Fibroblast of pulmonary artery (primary cell): ENCODE measurements at regions not wholly inside any gene's neighbourhood (a gene's known extent, or its start where the extent isn't known, plus 50 kb on each side); places are given as distances from the start of the nearest gene placed in this dataset.
"Not testable (repeated sequence)": the region's sequence is repeated elsewhere in the genome, so short reads cannot be mapped to it uniquely, and the experiment has no call there.

Experiments used
- DNase-seq: peaks from one replicate; pipeline ENCODE4 v3.0.0-alpha.2; 2010; ENCODE audit warnings: low read depth
- H3K4me3 ChIP-seq: replicated peaks from 2 replicates; pipeline ENCODE4 v1.5.1; 2011; ENCODE audit warnings: low read depth, mild to moderate bottlenecking, control low read depth, low read length, moderate library complexity
- CTCF ChIP-seq: IDR thresholded peaks from 2 replicates; pipeline ENCODE4 v1.5.1; 2011; ENCODE audit warnings: mild to moderate bottlenecking, control low read depth, low read length, inconsistent platforms; ENCODE audit errors: missing control alignments

DNA sequence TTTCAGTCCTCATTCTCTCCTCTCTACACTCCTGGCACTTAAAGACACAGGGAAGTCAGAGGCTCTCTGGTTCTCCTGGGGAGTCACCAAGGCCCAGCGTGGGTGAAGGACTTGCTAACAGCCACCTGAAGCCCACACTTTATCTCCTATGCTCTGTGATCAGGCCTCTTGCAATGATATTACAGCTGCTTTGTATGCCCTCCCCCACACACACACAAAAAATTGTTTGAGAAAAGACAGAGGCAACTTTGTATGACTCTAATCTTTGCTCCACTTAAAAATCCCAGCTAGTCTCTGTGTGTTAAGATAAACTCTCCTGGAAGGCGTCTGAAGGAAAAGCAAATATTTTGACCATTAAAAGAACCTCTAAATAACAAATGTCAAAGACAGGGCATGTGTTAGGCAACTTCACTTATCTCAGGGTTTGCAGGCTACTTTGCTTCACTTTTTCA is 507.2 kb downstream of the TNS3 start:
- DNase-seq = peak; percentile 45
- TF ChIP-seq CTCF = no peak
- H3K4me3 ChIP-seq = no peak overlapping the region

GRCh38 chr7:47073284-47073683 is 508.6 kb downstream of the TNS3 start:
- no peak overlapping the region for H3K4me3 ChIP-seq
- no peak for DNase-seq
- TF ChIP-seq CTCF = no peak

- H3K4me3 ChIP-seq = no peak overlapping the region
- no peak for DNase-seq
- TF ChIP-seq CTCF = no peak
These were observed 510.0 kb downstream of the TNS3 start for GRCh38 chr7:47071866-47072265.

- no peak for DNase-seq
- TF ChIP-seq CTCF = no peak
- H3K4me3 ChIP-seq = no peak overlapping the region
These were observed 512.4 kb downstream of the TNS3 start for GRCh38 chr7:47069385-47070076.

DNA sequence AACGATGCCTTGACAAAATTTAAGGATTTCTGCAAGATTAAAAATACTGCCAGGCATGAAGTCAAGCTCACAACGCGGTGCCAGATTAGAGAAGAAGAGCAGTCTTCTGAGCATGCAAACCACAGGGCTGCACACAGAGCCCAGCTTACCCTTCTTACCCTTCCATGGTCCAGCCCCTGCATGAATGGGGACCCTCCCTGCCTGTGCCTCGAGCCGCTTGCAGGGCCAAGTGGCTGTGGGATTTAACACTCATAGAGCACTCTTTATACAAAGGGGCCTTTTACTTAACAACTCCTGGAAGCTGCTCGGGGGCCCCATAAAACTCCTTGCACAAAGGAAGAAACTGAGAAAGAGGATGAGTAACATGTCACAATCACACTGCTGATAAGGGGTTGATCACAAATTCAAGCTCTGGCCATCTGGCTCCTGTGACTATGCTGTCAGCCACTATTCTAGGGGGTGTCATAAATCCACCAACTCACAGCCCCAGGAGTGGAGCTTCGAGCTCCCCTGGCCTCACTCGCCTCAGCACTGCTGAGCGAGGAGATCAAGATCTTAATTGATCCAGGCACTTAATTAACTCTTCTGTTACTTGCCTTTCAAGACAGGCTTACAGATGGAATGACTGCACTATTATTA is 514.8 kb downstream of the TNS3 start:
- DNase-seq = no peak
- no peak overlapping the region for H3K4me3 ChIP-seq
- TF ChIP-seq CTCF = no peak

DNA sequence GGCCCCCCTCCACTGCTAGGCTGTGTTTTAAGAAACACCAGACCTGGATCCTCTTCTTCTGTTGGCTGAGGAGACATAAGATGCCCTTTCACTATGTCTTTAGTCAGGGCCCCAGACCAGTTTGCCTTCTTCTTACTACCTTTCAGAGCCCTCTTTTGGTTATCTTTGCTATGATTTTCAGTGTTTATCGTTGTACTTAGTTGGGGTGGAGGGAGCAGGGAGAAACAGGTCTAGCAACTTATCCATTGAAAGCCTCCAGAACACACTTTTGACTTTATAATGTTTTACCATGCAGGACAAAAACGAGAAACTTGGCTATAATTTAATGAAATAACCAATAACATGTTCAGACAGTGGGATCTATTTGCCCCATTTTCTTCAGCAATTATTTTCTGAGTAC is 525.2 kb downstream of the TNS3 start:
- no peak overlapping the region for H3K4me3 ChIP-seq
- no peak for DNase-seq
- no peak for TF ChIP-seq CTCF

GRCh38 chr7:47052541-47053208 is 529.2 kb downstream of the TNS3 start:
- DNase-seq, H3K4me3 ChIP-seq: not testable (repeated sequence)
